ENCODE measurements at regions not wholly inside any gene's neighbourhood (a gene's known extent, or its start where the extent isn't known, plus 50 kb on each side); places are given as distances from the start of the nearest gene placed in this dataset.
"Not testable (repeated sequence)": the region's sequence is repeated elsewhere in the genome, so short reads cannot be mapped to it uniquely, and the experiment has no call there.

DNA sequence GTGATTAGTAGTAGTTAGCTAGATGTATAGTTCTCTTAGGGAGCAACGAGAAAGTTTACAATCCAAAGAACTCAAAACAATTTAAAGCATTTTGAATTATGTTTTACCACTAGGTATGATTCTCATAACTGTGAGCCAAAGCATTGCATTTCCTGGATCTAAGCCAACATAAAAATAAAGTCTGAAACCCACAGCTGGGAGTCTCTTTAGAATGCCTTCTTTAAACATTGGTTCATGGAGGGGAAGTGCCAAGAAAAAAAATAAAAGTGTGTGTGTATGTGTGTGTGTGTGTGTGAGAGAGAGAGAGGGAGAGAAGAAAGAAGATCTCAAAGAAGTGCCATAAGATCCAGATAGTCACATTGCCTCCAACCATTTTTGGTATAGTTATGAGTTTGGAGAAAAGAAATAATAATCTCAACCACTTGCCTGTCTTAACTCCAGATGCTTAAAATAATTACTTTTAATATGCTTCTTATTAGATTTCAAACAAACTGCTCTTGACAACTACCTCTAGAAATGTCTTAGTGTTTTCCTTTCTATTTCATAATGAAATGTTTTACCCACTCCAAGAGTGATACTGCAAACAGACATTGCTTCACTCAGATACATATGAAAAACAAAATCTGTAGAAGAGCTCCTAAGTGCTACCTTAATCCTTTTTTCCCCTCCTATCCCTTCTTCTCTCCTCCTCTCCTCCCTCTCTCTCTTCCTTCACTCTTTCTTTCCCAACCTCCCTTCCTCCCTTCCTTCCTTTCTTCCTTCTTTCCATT is 554.1 kb downstream of the KCTD12 start:
- no peak for DNase-seq

DNA sequence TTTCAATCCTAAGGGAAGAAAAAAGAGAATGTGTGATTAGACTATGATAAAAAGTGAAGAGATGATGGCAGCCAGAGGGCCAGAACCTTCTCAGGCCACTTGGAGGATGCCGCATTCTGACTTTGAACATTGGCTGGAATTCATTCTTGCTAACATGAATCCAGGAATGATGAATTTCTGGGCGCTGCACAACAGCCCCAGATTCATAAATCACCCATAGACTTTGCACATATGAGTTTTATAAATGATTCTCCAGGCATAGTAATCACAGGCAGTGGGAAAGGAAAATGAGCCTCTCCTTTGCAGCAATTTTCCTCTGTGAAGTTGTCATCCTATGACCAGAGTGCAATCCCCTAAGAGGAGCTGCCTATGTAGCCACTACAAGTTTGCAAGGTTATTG is 555.4 kb downstream of the KCTD12 start:
- no peak for DNase-seq

DNA sequence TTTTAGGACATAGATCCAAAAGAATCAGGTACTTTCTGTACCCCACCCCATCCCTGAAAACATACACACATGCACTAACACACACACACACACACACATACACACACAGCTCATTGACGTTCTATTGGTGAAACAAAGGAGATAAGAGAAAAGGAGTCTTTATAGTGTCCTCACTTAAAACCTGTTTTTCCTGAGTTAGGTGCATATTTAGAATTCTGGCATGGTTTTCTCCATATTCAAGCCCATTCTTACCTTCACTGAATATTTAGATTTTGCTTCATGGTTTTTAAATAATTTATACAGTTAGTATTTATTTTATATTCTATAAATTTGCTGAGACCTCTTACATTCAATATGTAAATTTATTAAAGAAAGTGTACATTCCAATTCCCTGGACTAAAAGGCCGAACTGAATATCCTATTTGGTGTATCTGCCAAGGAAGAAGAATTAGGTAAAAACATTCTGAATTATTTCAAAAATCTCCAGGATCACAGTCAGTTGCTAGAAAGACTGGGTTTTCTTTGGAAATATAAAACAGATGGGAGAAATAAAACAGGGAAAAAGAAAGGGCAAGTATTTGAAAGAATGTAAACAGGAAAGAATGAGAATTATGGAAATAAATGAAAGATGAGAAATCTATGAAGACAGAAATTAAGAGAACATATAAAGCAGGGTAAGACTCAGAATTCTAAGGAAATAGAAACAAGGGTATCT is 556.2 kb downstream of the KCTD12 start:
- no peak for DNase-seq

DNA sequence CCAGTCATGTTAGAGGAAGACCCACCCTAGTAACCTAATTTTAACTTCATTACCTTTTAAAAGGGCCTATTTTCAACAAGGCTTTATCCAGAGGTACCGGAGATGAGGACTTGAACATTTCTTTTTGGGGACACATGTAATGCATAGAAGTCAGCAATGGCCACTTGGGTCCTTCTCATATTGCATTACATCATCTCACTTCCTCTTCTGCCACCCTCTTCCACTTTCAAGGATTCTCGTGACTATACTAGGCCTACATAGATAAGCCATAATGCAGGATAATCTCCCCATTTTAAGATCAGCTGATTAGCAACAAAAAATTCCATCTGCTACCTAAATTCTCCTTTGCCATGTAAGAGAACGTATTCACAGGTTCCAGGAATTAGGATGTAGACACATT is 557.2 kb downstream of the KCTD12 start:
- DNase-seq, result no peak

DNA sequence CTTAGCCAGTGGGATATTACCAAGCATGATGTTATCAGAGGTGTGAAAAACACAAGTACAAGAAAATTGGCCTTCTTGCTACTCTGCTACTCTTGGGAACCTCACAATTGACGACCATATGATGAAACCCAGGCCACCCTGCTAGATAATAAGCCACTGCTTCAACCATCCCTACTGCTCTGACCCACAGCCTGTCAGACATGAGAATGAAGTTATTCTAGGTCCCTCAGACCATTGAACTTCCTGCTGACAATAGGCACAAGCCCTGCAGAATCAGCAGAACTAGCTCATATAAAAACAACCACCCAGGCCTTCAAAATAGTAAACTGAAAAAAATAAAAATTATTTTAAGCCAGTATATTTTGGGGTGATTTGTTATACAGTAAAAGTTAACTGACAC is 559.9 kb downstream of the KCTD12 start:
- DNase-seq, result no peak

DNA sequence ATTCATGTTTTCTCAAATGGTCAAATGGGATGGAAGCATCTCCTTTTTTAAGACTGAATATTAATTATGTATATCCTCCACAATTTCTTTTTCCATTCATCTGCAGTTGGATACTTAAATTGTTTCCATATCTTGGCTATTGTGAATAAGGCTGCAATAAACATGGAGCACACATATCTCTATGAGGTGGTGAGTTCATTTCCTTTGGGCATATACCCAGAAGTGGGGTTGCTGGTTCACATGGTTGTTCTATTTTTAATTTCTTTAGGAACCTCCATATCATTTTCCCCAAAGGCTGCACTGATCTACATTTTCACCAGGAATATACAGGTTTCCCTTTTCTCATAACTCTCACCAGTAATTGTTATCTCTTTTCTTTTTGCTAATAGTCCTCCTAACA is 566.3 kb downstream of the KCTD12 start:
- DNase-seq, result no peak

DNA sequence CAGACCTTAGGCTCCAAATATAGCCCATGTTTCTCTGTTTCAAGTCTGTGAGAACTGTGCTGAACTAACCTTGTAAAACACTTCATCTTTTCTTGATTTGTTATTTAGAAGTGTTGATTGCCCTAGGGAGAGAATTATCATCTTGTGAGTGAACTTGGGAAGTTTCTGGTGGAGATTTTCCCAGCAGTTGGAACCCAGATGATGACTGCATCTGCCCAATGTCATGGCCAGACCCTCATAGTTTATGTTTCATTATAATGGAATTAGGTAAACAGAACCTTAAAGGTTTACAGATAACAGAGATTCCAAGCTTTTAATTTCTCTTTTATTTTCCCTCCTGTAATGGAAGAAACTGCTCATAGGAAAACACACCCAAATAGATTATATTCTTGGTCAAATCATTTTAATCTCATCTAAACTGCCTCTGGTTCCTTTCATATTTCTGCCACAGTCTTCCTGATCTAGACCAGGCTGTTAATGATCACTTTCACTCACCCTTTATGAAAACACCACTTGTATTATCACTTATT is 569.1 kb downstream of the KCTD12 start:
- no peak for DNase-seq

DNA sequence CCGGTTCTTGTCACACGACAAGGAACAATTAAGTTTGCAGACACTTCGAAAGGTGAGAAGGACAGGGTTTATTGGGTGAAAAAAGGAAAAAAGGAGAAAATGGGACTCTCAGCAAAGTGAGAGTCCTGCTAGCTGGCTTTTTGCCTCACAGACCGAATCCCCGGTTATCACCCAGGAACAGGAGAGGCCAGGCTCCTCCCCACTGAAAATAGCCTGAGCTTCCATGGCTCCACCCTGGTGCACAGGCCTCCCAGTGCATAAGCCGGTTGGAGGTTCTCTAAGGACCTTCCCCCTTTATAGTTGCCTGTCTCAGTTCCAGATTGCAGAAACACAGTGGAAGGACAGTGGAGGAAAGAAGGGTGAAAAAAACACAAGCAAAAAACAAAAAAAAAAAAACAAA is 571.7 kb downstream of the KCTD12 start:
- DNase-seq, result no peak

DNA sequence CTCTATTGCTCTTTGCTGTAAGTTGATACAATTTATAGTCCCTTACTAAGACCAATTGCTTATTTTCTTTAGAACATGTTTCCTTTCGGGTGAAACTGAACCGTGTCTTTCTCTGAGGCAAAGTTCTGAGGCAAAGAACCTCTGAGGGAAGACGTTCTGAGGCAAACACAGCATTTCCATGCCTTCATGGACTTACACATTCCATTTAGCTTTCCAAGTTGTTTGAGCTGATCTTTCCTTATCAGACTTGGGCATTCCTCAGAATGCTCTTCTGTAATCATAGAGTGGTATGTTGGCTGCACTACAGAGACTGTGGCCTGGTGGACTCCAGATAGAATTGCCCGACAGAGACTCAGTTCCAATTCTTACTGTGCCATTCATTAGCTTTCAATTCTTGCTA is 579.1 kb downstream of the KCTD12 start:
- no peak for DNase-seq

DNA sequence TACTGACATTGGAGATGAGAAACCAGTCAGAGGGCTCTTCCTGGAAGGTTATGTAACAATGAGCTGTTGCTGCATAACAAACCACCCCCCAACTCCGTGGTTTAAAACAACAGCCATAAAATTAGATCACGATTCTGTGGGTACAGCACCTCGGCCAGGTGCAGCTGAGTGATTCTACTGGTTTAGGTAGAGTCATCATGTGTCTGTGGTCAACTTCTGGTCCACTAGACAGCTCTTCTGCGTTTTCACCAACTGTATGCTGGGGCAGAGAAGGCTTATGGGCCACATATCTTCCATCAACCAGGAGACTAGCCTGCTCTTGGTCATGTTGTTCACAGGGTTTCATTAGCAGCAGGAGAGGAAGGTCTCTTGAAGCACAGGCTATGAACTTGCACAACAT is 585.5 kb downstream of the KCTD12 start:
- DNase-seq, result no peak

DNA sequence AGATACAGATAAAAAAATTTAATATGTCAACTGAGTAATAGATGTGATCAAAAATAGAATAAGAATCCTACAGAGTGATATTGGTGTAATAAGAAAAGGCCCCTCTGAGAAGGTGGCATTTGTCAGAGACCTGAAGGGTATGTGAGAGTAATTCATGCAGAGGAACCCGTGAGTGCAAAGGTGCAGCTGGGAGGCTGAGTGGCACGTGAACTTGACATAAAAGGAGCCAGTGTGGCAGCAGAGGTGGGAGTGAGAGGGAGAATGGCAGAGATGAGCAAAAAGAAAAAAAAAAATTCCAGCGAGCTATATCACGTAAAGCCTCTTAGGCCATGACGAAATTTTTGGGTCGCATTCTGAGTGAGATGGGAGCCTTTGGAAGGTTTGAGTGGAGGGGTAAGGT is 588.9 kb downstream of the KCTD12 start:
- no peak for DNase-seq

DNA sequence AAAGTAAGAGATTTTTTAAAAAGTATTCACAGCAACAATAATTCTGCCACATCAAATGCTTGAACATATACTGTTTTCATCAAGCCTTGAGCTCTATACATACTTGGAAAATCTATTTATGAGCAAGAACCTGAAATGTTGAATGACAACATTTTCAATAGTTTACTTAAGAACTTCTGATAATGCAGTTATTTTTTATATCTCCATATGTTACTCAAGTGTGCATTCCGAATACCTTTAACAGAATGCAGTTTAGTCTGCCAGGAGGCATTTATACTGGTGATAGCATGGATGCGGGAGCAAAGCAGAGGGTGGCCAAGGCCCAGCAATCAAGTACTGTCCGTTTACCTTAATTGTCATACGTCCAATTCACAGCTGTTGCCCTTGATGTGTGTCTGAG is 589.5 kb downstream of the KCTD12 start:
- no peak for DNase-seq

DNA sequence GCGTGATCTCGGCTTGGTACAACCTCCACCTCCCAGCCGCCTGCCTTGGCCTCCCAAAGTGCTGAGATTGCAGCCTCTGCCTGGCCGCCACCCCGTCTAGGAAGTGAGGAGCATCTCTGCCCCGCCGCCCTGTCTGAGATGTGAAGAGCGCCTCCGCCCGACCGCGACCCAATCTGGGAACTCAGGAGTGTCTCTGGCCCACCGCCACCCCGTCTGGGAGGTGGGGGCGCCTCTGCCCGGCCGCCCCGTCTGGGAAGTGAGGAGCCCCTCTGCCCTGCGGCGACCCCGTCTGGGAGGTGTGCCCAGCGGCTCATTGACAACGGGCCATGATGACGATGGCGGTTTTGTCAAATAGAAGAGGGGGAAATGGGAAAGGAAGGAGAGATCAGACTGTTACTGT is 591.2 kb downstream of the KCTD12 start:
- DNase-seq, result not testable (repeated sequence)

DNA sequence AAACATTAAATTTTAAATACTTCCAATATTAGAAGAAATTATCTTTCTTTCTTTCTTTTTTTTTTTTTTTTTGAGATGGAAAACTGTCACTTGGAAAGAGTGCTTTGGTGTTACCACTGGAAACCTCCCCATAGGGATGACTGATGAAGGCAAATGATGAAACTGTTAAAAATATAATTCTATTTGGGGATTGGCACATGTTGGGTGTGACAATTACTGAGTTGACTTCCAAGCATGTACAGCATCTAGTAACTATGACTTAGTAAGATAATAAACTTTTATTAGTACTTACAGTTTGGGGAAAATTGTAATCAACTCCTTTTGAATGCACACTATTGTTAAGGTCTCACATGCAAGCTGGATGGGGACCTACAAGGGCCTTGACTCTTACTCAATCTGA is 592.5 kb downstream of the KCTD12 start:
- DNase-seq, result no peak

DNA sequence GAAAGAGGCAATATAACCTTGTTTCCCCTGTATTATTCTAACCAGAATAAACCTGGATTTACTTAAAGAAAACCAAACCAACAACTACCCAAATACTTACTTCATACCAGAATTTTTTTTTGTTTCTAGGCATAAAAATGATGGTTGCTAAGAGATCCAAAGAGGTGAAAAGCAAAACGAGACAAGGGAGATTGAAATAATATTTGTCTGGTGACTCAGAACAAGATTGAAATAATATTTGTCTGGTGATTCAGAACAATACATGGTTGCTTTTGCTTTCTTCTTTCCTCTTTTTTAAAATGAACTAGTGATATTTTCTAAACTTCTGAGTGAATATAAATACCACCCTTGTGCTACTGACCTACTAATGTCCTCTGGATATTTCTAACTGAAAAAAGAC is 592.9 kb downstream of the KCTD12 start:
- DNase-seq, result no peak

DNA sequence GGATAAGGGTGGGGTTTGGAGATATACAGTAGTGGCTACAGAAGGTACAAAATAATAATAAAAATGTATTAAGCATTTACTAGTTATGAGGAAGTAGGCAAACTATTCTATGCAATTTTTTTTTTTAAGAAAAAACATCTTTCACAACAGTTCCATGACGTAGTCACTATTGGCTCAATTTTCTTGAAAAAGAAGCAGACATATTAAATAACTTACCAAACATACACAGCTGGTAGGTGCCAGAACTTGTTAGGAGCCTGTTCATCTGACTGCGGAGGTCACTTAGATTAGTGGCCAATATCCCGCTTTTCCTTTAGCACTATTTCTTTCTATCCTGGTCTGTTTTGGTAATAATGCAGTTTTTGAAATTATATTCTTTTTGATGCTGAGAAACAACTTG is 593.5 kb downstream of the KCTD12 start:
- no peak for DNase-seq

DNA sequence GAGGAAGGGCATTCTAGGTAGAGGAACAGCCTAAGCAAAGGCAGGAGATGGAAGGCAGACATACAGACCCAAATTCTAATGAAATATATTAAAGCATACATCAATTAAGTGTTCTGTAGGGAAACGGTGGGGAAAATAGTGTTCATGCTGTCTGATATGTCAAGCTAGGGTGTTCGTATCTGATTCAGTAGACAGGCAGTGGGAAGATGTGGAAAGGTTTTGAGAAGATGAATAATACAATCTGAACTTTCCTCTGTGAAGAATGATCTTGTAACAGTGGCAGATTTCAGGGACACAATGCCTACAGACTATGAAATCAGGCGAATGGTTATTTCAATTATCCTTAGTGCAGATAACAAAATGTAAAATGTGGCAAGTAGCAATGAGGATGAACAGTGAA is 594.2 kb downstream of the KCTD12 start:
- DNase-seq, result no peak

DNA sequence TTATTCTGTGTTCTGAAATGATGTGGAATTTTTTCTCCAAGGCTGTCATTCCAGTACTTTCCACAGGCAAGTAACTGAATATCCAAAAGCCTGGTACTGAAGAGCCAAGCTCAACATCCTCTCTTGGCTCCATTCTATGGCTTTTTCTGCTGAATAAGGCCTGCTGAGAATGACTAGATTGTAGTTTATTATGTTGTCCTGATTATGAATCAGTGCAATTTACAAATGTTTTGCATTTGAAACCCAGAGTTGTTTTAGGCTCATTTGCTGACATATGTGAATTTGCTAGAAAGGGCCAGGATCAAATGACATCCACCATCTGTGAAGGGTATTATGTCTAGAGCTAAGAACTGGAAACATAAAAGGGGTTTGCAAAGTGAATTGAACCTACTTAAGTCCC is 596.6 kb downstream of the KCTD12 start:
- DNase-seq, result no peak

DNA sequence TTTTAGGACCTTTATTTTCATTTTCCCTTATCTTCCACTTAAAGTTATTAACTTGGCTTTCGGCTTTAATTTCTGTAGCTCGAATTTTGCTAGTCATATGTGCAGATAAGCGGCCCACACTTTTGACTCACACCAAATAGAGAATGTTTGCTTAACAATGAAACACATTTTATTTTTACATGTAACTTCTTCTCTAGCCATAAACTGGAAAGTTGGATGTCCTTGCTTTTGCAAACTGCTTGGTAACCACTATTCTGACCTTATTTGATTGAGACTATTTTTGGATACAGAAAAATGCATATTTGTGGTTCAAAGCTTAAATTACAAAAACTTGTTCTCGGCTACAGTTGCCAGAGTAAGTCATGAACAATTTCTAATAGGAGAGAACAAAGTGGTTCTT is 600.0 kb downstream of the KCTD12 start:
- DNase-seq, result no peak

DNA sequence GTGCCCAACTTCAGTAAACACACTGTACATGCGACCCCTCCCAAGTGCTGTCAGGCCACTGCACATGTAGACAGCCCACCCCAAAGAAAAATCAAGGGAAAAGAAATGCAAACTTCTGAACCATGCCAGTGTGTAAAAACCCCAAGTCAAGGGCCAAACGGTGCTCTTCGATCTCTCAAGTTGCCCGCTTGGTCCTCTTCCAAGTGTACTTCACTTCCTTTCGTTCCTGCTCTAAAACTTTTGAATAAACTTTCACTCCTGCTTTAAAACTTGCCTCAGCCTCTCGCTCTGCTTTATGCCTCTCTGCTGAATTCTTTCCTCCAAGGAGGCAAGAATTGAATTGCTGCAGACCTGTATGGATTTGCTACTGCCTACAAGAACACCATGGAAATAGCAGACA is 600.7 kb downstream of the KCTD12 start:
- DNase-seq, result no peak

DNA sequence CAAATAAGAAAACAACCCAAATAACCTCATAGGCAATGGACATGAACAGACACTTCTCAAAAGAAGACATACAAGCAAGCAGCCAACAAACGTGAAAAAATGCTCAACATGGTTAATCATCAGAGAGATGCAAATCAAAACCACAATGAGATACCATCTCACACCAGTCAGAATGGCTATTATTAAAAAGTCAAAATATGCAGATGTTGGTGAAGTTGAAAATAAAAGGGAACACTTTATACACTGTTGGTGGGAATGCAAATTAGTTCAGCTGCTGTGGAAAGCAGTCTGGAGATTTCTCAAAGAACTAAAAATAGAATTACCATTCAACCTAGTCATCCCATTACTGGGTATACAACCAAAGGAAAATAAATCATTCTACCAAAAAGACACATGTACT is 606.4 kb downstream of the KCTD12 start:
- not testable (repeated sequence) for DNase-seq

DNA sequence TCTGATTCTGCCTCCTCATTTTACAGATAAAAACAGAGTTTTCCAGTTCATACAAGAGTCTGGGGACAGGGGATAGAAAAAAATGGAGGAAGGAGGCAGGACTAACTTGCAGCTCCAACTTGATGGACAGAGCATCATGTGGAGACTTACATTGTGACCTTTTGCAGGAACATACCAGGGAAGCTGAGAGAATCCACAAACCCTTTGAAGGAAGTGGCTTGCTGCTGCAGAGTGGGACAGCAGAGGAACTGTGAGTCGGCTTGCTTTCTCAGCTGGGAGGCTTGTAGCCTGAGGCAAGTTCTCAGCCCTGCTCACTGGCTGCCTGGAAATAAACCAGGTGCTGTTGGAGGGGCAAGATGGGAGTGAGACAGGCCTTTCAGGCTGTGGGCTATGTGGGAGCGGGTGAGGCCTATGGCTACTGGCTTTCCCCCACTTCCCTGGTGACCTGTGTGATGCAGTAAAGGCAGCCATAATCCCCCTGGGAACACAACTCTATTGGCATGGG is 614.4 kb downstream of the KCTD12 start:
- DNase-seq, result no peak

DNA sequence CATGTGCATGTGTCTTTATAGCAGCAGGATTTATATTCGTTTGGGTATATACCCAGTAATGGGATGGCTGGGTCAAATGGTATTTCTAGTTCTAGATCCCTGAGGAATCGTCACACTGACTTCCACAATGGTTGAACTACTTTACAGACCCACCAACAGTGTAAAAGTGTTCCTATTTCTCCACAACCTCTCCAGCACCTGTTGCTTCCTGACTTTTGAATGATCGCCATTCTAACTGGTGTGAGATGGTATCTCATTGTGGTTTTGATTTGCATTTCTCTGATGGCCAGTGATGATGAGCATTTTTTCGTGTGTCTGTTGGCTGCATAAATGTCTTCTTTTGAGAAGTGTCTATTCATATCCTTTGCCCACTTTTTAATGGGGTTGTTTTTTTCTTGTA is 617.9 kb downstream of the KCTD12 start:
- DNase-seq, result not testable (repeated sequence)

DNA sequence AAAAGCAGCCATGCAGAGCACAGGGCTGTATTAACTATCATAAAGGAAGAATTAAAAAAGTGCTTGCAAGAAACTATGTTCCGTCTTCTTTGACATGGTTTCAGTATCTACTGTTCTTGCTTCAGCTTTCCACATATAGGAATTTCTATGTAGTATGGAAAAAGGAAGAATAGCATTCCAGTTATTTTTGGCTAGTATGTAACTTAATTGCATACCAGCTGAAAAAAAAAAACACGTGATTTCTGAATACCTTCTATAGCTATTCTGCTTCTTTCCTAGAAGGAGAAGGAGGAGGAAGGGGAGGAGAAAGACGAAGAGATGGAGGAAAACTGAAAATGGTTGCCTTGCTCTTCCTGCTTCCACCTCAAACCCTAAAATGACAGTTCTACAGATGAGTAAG is 619.0 kb downstream of the KCTD12 start:
- DNase-seq, result no peak
